Activated CD8-positive, alpha-beta memory T cell treated with anti-CD3 and anti-CD28 coated beads for 48 hours (primary cell): ENCODE measurements at regions not wholly inside any gene's neighbourhood (a gene's known extent, or its start where the extent isn't known, plus 50 kb on each side); places are given as distances from the start of the nearest gene placed in this dataset.
"Not testable (repeated sequence)": the region's sequence is repeated elsewhere in the genome, so short reads cannot be mapped to it uniquely, and the experiment has no call there.

ENCODE experiments used
- DNase-seq, 3 experiments: peaks; one replicate each; pipeline ENCODE4 v3.0.0-alpha.2; 2020; ENCODE audit warnings: low read depth in 2 of 3, low spot score in 2 of 3

DNA sequence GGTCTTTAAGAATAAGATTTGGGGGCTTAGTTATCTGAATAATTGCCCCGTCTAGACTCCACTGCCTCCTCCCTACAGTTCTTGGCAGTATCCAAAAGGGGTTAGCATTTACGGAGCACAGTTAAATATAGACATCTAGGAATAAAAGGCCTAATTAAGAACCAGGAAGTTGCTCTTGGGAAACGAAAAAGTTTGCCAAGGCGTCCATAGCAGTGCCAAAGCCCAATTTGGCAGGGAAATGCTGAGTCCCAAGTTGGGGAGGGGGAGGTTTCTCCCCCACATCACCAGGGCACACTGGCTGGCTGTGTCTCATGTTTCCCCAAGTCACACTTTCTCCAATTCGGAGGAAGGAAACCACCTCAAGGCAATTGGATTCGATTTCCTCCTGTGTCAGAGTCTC, 338.7 kb downstream of the FBXW7 start:
- DNase-seq: no peak

DNA sequence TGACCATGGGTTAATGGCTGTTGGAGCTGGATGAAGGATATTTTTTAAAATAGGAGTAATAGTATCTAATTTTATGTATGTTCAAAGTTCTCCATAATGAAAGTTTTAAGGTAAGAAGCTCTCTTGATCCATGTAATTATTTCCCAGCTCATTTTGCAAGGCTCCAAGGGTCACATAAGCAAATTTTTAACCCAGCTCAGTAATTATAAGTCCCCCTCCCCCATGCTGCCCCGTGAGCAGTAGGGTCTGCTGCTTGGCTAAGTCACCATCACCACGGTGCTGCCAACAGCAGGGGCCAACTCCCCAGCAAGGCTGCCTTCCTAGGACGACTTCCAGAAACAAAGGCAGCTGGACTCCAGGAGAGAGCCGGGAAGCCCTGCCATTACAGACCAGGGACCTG, 340.0 kb downstream of the FBXW7 start:
- no peak for DNase-seq

DNA sequence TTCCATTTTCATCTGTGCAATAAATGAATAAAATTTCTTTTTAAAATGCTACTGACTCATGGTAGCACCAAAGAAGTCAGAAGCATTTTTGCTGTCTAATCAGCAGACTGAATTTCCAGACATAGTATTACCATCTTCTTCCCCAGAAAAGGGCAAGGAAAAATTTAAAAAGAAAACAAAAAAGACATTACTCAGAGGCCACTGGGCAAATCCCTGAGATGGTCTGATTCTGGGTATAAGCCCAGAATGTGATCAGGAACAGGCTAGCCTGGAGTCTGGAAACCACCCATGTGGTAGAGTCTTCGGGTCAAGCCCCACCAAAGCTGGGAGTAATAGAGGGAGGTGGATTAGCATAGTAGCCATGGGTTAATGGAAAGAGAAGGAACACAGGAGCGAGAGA, 342.8 kb downstream of the FBXW7 start:
- no peak for DNase-seq

DNA sequence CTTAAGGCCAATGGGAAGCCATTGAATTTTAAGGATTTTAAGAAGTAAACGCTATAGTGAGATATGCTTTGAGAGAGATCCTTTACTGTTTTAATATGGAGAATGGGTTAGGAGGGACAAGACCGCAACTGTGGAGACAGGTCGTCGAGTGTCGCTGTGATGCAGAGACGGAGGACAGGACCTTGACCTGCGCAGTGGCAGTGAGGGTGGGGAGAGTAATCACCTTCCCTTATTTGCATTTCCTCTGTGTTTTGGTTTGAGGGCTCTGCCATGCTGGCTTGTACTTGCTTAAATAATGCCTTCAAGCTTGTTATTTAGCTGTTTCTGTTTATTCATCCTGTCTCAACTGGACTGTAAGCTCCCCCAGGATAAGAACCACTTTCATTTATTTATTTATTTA, 345.0 kb downstream of the FBXW7 start:
- no peak for DNase-seq

DNA sequence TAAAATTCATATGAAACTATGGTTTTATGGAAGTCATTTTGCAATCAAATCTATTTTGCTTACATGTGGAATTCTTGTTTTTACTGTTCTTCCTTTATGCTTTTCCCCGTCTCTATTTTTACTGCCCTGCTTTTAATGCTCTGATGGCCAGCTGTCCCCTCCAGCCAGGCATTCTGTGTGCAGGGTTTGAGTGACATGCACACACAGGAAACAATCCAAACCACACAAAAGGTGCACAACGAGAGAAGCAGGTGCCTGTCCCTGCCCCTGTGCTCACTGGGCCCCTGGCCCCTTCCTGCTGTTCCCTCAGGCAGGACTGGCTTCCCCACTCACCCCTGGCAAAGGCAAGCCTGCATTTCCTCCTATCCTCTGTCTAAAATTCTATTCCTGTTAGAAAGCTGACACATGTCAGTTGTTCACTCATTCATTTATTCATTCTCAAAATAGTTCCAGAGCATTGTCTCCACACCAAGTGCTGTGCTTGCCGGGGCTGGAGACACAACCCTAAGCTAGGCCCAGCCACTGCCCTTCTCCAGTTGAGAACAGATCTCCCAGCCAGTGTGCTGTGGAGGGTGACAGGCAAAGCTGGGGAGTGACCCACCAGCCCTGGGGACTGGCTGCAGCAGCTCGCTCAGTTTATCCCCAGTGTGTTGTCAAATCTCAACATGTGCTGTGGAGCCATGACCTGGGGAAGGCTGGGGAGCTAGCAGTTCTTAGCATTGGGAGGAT, 346.3 kb downstream of the FBXW7 start:
- DNase-seq: no peak

DNA sequence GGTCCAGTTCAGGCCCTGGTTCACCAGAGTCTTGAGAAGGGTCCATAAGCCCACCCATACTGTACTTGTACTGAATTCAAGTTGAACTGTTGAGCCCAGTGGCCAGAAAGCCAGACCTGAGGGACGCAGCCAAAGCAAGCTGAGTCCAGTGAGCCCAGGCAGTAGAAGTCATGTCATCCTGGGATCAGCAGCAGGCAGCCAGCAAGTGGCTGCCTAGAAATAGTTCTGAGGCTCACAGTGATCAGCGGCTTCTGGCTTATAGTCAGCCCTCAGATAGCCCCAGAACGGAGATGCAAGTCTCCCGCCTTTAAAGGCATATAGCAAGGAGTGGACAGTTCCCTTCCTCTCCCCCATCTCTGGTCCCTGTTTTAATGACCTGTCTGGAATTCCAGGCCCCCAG, 347.1 kb downstream of the FBXW7 start:
- DNase-seq: no peak

DNA sequence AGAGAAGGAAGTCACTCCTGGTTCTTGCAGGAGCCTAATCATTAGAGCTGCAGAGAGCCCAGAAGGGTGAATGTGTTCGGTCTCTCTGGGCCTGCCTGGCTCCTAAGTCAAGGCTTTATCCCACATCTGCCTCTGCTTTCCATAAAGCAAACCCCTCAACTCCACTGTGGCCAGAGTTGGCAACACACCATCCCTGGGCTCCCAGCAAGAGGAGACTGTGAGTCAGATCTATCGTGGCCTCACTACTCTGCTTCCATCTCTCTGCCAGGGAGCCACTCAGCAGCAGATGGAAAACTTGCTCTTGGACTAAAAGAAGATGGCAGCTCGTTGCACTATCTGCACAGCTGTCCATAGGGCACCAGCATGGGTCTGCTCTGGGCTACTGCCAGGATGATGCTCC, 348.2 kb downstream of the FBXW7 start:
- DNase-seq: no peak

DNA sequence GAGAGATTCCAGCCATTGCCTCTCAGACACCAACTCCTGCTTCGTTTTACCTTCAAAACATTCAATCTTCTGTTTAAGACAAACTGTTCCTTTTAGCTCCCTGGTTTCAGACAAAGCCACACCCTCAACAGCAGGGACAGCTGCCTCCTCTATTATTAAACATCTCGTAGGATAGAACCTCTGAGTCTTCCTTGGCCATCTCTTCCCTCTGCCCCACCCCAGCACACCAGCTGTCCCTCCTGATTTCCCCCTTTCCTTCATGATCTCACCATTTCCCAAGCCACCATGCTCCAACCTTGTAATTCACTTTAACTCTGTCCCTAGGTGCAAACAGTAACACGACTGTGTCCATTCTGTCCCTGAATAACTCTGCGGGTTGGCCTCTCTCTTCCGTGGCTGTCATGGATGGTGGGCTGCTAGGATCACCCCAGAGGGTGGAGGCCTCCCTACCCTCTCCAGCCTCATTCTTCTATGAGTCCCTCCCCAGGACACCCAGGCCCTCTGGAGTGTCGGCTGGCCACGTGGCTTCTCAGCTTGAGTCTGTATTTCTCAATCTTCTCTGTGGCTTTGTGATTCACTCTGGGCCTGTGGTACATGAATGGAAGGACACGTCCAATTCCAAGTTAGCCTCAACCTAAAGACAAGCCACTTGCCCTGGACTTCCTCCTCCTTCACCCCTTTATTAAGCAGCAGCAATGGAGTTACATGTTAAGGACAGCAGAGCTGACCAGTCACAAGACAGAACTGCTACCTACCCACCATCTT, 349.9 kb downstream of the FBXW7 start:
- no peak for DNase-seq

DNA sequence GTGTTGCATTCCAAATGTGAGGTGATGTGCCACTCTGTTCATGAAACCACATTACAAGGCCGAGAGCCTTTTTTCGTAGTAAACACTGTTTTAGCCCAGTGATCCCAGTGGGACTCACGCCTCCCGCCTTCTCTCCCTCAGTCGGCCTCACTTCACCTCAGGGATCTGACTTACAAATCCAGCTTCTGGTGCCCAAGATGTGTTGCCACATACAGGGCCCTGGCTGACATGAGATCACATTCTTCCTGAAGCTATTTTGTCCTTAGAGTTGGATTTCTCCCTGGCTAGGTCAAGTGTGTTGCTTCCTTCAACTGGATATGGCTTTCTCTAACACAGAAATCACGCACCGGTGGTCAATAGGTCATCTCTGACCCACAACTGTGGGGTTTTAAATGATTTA, 354.7 kb downstream of the FBXW7 start:
- DNase-seq: no peak

DNA sequence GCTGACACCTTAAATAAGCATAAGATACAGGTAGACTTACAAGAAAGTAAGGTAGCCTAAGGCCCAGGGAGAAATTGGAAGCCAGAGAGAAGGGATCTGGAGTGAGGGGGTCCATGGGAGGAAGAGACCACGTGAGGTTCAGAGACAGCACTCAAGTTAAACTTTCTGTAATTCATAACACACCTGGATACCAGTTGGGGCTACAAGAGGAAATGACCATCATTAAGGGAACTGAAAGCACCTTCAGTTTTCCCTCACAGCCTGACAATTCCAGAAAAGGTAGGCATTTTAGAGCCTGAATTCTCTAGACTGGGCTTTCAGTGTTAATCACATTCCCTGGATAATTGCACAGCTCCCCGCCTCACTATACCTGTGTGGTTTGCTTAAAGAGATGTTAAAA, 355.5 kb downstream of the FBXW7 start:
- no peak for DNase-seq

DNA sequence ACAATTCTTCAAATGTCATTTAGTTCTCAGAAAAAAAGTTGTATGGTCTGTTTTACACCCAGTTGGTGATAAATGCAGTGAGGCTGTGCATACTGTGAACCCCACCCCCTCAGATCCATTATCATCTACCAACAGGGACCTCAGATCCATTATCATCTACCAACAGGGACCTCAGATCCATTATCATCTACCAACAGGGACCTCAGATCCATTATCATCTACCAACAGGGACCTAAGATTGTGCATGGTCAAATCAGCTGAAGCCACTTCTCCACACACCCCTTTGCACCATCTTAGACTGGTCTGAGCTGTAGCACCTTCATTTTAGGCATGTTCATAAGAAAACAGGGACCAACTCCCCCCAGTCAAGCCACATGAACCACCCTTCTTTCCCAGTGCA, 358.4 kb downstream of the FBXW7 start:
- not testable (repeated sequence) for DNase-seq

DNA sequence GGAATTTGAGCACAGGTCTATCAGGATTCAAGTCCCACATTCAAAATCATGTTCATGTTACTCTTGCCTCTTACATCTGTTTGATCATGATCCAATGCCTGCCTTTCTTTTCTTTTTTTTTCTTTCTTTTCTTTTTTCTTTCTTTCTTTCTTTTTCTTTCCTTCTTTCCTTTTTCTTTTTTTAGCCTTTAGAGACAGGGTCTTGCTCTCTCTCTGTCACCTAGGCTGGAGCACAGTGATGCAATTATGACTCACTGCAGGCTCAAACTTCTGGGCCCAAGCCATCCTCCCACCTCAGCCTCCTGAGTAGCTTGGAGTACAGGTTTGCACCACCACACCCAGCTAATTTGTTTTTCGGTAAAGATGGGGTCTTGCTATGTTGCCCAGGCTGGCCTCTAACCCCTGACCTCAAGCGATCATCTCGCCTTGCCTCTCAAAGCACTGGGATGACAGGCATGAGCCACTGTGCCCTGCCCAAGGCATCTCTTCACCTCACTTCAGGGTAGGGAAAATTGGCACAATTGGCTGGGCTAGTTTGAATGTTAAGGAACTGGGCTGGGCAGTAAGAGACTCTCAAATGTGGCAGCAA, 359.2 kb downstream of the FBXW7 start:
- no peak for DNase-seq

DNA sequence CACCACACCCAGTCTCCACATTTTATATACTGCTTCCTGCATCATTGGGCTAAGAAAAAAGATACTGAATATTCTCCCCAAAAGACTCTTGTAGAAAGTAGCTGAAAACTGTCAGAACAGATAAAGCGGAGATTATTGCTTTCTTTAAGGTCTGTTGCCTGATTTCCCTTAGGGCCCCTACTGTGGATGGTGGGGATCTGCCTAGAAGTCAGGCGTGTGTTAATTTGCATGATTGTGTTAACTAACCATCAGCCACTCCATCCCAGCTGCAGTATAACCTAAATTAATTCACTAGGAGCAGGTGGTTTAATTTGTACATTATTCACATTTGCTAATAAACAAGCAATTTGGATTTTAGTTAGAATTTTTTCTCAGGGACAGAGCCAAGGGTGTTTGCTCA, 360.3 kb downstream of the FBXW7 start:
- DNase-seq: no peak

DNA sequence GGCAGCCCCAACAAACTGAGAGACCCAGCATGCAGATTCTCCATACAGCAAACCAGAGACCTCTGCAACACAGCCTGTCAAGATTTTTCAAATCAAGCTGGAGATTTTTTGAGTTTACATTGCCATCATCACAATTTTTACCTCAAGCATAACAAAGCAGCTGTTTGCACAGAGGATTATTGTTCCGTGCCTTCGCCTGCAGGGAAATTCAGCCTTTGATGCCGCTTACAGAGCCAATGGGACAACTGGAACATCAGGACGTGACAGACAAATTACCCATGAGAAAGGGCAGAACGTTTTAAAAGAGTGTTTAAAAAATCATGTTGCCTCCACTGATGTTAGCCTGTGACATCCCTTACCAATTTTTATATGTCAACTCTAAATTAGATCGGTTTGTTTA, 363.7 kb downstream of the FBXW7 start:
- no peak for DNase-seq

DNA sequence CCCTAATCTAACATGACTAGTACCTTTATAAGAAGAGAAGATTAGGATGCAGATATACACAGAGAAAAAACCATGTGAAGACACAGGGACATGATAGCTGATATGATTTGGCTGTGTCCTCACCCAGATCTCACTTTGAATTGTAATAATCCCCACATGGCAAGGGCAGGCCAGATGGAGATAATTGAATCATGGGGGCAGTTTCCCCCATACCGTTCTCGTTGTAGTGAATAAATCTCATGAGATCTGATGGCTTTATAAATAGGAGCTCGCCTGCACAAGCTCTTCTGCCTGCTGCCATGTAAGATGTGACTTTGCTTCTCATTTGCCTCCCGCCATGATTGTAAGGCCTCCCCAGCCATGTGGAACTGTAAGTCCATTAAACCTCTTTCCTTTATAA, 364.3 kb downstream of the FBXW7 start:
- DNase-seq: no peak

DNA sequence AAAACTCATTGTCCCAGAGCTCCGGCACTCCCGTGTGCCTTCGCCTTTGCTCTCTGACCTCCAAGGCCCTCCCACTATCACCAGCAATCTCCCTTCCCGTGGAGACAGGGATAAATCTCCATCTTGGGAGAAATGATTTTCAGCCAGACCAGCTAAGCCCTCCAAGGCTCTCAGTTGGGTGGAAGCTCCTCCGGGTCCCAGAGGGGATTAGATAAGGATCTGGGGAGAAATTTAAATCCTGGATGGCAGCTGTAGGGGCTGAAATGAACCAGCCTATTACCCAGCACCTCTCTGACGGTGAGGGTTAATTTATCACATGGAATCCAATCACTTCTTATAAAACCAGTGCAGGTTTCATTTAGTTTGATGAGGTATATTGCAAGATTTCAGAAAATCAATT, 366.2 kb downstream of the FBXW7 start:
- DNase-seq: no peak

DNA sequence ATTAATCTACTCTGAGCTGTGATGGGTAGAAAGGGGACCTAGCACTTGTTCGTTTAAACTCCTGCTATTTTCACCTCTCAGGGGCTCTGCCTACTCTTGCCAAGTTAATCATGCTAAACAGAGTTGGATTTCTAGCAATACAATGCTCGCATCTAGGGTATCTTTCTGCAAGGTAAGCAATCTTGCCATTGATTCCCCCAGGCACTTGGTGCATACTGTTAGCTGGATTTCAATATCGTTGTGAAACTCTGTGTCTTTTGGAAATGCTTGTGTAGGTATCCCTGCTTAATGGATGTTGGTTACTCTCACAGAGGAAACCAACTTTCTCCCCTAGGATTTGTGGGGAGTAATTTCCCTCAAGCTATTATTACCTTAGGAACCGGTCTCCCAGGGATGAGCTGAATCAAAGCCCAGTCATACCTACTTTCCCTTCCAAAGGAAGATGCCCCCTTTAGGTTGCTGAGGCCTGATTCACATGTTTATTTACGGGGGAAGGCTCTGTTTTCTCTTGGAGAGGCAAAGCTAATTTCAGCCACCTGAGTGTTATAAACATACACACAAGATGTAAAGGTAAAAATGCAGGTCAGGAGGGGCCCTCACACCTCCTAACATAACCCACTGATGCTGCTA, 366.8 kb downstream of the FBXW7 start:
- DNase-seq: no peak

DNA sequence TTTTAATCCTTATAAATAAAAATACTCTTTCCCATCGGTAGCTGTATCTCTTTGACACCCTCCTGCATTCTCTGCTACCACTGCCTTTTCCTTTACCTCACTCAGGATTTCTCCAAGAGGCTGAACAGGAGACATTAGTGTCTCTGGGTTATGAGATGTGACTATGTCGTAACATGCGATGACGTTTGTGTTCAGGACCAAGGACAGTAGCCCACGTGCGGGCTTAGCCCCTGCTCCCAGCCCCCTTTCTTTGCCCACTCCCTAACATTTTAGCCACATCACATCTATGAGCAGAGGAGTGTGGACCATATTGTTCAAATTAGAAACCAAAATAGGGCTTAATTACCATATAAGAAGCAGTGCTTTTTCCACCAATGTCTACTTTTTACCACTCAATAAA, 369.3 kb downstream of the FBXW7 start:
- DNase-seq: no peak

DNA sequence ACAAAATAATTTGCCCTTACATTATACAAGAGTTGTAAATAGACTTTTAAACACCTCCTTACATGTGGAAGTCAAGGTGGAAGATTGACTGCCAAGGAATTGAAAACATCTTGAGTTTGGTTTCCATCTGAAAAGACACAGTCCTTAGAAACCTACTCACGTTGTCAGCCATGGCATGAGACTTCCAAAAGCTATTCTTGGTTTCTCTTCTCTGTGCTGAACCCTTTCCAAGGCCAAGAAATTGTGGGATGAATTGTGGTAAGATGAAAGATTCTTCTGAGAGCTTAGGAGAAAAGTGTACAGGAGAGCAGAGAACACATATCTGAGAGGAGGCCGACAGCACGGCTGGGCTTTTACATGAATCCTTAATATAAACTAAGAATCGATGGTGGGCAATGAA, 370.0 kb downstream of the FBXW7 start:
- DNase-seq: no peak

DNA sequence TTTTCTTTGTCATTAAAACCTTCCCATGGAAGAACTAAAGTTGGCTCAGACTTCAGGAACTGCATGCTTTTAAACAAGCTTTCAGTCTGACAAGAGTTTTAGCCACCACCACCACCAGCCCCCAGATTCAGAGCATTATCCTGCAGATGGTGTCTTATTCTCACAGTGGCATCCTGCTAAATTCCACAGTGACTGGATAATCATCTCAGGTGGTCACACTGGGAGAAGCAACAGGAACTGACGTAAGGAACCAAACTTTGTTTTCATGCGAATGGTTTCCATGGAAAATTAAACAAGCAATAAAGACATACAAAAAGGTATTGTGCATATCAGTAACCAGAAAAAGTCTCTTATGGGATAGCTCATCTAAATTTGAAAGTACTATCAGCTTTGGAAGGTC, 370.7 kb downstream of the FBXW7 start:
- no peak for DNase-seq

DNA sequence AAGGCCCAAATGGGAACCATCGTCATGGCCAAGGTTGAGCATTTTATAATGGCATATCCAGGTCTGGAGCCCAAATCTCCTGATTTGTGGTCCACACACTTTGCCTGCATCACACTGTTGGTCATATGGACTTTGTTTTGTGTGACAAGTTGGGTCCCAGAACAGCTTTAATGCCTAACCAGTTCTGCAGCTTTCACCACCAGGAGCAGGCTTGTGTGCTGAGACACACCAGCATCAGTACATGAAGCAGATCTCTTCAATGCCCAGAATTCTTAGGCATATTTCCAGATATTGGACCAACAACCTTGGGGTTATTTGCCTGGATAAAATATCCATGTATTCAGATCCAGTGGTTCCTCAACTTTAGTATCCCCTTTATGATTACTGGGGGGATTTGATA, 371.3 kb downstream of the FBXW7 start:
- no peak for DNase-seq

DNA sequence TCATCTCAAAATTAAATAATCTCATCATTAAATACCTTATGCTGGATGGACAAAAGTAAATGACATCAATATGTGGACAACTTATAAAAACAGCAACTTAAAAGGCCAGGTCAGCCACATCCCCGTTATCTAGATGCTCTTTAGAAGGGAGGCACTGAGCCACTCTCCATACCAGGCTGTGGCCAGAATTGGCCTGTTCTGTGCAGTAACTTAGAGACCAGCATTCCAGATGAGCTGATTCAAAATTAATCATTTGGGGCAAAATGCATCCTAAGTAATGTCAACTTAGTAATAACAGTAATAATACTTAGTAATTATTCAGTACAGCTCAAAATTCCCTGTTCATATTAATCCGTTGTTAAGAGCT, 373.6 kb downstream of the FBXW7 start:
- DNase-seq: no peak
